Retina (tissue), 1 donor: ENCODE measurements at regions not wholly inside any gene's neighbourhood (a gene's known extent, or its start where the extent isn't known, plus 50 kb on each side); places are given as distances from the start of the nearest gene placed in this dataset.
"Not testable (repeated sequence)": the region's sequence is repeated elsewhere in the genome, so short reads cannot be mapped to it uniquely, and the experiment has no call there.

Source experiments
- DNase-seq: peaks from one replicate; pipeline ENCODE4 v3.0.0-alpha.2; 2016

DNA sequence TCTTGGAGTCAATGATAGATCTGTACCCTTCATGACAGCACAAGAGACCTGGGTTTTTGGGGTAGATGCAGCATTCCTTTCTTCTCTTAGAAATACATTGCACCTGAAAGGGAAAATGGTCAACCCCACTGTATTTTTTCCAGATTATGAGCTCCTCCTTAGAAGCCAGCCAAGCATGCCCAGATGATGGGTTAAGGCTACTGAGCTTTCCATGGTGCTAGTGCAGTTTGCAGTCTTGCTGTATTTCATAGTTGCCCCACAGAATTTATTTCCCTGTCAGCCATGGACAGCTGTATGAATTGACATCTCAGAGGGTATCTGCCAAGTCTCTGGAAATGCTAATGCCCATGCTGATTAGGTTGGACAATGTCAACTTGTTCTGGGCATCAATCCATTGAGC, 73.7 kb upstream of the H2AZ1 start:
- no peak for DNase-seq

DNA sequence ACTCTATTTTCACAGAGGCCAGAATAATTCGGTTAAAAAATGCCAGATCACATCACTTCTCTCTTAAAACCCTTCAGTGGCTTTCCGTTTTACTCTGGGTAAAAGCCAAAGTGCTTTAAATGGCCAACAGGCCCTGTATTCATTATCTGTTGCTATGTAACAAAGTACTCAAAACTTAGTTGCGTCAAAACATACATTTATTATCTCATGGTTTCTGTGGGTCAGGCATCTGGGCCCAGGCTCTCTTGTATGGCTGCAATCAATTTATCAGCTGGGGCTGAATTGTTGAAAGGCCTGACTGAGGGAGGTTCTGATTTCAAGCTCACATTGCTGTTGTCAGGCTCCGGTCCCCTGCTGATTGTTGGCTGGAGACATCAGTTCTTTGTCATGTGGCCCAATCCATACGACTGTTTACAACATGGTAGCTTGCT, 72.7 kb upstream of the H2AZ1 start:
- DNase-seq, result no peak

DNA sequence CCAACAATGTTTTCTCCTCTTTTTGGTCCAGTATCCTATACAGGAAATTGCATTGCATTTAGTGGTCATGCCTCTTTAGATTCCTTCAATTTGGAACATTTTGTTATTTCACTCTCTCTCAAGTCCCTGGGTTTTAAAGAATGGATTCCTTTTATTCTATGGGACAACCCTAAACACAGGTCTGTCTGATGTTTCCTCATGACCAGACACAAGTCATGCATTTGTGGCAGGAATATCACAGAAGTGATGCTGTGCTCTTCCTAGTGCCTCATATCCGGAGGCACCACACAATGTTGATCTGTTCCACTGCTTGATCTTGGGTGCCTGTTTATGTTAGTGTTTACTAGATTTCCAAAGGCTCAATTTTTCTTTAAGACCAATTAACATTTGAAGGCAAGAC, 69.7 kb upstream of the H2AZ1 start:
- DNase-seq, result no peak

DNA sequence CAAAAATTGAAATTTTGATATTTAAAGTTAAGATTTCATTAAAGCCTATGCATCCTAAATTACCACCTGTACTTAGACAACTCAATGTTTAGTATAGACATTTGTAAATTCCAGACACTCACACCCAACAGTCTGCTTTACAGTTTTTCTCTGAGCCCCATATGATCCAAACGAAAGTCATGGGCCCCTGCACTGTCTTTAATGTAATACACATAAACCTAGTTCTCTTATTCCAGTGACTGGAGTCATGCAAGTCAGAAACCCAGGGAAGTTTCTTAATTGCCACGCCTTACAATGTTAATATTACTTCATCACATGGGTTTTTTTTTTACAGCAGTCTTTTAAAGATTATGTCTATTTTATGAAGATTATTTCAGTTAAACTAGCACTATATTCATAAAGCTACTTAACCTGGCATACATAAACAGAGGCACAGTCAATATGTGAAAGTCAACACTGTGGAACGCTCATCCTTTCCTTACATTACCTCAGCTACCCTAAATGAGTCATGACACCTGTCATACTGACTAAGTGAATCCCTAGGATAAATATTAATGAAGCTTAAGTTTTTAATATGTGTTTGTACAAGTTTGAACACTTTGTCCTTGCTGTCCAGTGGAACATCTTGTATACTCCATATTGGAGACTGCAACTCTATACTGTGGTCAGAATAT, 67.7 kb upstream of the H2AZ1 start:
- no peak for DNase-seq

DNA sequence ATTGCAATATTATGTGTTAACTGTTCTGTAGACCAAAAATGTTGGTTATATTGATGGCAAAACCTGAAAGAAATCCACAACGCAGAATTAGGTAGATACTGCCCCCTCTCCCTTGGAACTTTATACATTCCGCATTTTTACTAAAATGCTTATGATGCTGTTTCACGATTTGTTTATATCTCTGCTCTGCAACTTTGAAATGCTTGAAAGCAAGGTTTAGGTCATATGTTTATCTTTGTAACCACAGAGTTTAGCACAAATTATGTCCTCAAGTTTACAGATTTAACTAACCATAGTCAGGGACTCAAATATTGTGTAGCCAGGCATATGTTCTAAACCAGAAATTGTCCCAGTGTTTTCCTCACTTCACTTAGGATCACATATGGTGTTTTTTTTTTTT, 66.1 kb upstream of the H2AZ1 start:
- no peak for DNase-seq

DNA sequence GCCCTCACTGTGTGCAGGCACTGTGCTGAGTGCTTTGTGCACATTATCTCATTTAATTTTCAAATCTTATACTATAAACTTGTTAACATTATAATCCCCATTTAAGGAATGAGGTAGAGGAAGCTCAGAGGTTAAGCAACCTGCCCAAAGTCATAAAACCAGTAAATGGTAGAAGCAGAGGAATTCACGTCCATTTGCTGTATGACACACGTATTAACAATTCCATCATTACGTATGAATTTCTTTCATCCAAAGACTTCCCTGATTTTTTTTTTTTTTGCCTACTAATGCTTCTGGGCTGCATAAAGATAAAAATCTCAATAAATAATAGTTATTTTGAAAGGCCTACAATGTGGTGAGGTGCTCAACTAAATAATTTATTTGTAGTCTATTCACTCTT, 64.5 kb upstream of the H2AZ1 start:
- no peak for DNase-seq

DNA sequence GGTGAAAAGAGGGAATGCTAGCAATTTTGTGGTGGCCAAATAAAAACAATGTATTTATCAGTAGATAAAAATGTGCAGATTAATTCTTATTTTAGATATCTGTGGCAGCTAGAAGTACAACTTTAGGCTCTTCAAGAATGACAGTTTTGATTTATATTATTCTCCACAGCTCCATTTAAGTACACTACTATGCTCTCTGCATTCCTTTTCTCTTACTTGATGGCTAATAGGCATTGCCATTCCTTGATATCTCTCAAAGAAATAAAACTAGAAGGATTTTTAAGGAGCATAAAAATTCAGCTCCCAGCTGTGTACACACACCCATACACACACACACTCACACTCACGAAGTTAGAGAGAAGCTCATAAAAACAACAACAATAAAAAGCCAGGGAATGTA, 59.4 kb upstream of the H2AZ1 start:
- no peak for DNase-seq

DNA sequence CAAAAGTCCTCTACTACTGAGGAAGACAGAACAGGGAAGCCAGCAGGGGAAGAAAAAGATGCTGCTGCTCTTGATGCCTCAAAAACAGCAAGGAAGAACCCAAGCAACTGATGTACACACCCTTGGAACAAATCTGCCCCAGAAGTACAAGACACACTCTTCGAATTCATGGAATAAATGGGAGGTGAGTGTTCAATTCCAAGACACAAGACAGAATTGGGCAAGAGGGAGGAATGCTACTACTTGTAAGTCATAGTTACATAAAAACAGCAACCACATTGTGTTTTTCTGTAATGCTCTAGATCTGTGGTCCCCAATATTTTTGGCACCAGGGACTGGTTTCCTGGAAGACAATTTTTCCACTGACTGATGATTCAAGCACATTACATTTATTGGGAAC, 58.0 kb upstream of the H2AZ1 start:
- DNase-seq, result no peak

DNA sequence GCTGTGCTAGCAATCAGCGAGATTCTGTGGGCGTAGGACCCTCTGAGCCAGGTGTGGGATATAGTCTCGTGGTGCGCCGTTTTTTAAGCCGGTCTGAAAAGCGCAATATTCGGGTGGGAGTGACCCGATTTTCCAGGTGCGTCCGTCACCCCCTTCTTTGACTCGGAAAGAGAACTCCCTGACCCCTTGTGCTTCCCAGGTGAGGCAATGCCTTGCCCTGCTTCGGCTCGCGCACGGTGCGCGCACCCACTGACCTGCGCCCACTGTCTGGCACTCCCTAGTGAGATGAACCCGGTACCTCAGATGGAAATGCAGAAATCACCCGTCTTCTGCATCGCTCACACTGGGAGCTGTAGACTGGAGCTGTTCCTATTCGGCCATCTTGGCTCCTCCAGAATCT, 56.1 kb upstream of the H2AZ1 start:
- DNase-seq, result not testable (repeated sequence)
